Omental fat pad (tissue), 3 donors: ENCODE measurements at regions not wholly inside any gene's neighbourhood (a gene's known extent, or its start where the extent isn't known, plus 50 kb on each side); places are given as distances from the start of the nearest gene placed in this dataset.

Source experiments
- ATAC-seq: fragments of 150-250 bp; one replicate; pipeline ENCODE4 v1.9.1; 2016; ENCODE audit warnings: mild to moderate bottlenecking, moderate library complexity; ENCODE audit not compliant: low FRiP score
- DNase-seq: peaks from one replicate; pipeline ENCODE4 v3.0.0-alpha.2; 2019; ENCODE audit warnings: low spot score
- TF ChIP-seq, protein P1 (sequence below), 3 donors: fragments of 450-650 bp; IDR thresholded peaks; one replicate each; pipeline ENCODE4 v1.5.1; 2016 to 2017; ENCODE audit warnings: antibody characterized with exemption in 3 of 3, mild to moderate bottlenecking in 3 of 3, moderate library complexity in 2 of 3

DNA sequence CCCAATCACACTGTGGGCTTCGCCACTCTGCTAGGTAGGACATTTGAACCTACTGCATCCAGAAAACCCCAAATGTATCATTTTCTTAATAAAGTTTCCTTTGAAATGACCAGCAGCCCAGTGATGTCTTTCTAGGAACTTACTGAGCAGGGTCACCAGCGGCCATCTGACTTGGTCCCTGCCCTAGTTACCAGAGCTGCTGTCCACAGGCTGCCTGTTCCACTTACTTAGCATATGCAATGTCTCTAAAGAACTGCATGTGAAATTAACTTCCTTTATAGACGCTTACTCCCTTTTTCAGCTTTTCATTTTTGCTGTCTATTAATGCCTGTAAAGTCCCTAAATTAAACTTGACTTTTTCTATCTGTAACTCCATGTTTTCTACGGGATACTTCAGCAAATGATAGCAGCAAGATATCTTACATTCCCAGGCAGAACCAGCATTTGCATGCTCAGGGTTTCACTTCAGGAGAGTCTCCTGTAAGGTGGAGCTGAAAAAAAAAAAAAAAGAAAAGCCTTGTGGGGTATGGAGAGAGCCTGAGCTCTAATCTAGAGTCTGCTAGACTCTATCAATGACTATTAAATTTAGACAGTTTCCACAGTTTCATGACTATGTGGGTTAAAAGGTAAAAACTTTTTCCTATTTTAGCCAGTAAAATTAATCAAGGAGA lies 125.0 kb downstream of the FAT3 start:
- TF ChIP-seq, protein P1, sequence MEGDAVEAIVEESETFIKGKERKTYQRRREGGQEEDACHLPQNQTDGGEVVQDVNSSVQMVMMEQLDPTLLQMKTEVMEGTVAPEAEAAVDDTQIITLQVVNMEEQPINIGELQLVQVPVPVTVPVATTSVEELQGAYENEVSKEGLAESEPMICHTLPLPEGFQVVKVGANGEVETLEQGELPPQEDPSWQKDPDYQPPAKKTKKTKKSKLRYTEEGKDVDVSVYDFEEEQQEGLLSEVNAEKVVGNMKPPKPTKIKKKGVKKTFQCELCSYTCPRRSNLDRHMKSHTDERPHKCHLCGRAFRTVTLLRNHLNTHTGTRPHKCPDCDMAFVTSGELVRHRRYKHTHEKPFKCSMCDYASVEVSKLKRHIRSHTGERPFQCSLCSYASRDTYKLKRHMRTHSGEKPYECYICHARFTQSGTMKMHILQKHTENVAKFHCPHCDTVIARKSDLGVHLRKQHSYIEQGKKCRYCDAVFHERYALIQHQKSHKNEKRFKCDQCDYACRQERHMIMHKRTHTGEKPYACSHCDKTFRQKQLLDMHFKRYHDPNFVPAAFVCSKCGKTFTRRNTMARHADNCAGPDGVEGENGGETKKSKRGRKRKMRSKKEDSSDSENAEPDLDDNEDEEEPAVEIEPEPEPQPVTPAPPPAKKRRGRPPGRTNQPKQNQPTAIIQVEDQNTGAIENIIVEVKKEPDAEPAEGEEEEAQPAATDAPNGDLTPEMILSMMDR (IDR thresholded peaks at IDR 0.05): no peak
- DNase-seq (no peak), ATAC-seq (no peak)

DNA sequence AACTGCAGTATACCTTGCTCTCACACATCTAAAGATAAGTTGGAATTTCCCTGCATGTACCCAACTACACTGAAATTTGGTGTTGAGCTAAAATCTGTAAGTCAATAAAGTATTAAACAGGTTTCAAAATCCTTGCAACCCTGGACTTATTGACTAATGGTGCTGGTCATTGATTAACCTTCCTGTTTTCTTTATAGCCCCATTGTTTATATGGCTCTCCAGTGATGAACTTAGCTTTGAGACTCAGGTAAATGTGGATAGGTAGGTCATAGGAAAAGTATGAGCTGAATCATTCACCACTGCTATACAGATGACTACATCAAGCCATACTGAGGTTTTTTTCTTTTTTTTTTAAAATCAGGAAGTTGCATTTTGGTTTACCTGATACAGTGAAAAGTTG lies 132.7 kb downstream of the FAT3 start:
- ATAC-seq (no peak), DNase-seq (no peak)
- TF ChIP-seq, protein P1 (IDR thresholded peaks at IDR 0.05): no peak

DNA sequence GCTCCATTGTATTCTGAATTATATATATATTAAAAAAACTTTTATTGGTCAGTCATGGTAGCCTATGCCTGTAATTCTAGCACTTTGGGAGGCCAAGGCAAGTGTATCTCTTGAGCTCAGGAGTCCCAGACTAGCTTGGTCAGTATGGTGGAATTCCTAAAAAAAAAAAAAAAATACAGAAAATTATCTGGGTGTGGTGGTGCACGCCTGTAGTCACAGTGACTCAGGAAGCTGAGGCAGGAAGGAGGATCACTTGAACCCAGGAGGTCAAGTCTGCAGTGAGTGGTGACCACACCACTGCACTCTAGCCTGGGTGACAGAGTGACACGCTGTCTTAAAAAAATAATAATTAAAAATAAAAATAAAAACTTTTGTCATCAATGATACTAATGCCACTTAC lies 133.2 kb downstream of the FAT3 start:
- DNase-seq: no peak
- ATAC-seq: no peak
- TF ChIP-seq, protein P1 (IDR thresholded peaks at IDR 0.05): no peak

DNA sequence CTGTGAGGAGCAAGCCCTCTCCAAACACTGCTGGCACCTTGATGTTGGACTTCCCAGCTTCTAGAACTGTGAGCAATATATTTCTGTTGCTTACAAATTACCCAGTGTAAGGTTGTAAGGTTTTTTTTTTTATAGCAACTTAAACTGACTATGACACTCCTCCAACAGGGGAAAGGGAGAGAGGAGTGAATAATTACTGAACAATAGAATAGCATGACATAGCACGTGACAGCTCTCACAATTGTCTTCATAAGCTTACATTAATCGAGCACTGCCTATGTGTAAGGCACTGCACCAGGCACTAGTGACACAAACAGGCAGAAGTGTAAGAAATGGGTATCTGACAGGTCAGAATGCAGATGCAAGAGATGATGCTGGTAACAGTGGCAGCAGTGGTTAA lies 136.9 kb downstream of the FAT3 start:
- TF ChIP-seq, protein P1 (IDR thresholded peaks at IDR 0.05): no peak
- ATAC-seq (no peak), DNase-seq (no peak)

DNA sequence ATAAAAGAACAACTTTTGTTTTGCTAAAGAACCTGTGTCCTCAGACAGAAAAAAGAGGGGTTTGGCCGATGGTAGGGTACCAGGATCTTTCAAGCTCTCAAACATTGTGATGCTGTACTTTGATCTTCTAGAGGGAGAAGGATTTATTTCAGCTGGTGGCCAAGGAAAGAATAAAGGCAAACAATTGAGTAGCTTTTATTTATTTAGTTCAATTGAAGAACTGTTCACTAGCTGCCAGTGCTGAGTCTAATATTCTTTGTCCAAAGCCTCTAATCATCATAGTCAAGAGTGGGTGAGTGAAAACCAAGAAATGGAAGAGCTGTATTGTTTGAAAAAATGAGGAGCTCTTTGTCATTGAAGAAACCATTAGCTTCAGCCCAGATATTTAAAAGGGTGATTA lies 138.4 kb downstream of the FAT3 start:
- DNase-seq: no peak
- TF ChIP-seq, protein P1 (IDR thresholded peaks at IDR 0.05): no peak
- ATAC-seq: no peak

DNA sequence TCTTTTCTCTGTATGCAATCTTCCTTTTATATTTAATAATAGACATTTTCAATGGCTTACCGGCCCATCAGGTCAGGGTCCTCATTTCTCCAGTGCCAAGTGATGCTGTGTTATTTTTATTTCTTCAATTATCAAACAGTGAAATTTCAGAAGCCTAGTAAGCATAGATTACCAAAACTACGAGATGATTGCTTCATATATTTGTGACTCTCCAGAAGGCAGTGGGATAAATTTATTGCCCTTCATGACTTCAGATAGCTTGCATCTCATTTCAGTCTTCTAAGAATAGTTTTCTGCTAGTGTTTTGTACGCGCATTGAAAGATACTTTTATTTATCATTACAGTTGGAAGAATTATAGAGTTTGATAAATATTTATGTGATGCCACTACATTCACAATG lies 139.6 kb downstream of the FAT3 start:
- ATAC-seq: no peak
- TF ChIP-seq, protein P1 (IDR thresholded peaks at IDR 0.05): no peak

DNA sequence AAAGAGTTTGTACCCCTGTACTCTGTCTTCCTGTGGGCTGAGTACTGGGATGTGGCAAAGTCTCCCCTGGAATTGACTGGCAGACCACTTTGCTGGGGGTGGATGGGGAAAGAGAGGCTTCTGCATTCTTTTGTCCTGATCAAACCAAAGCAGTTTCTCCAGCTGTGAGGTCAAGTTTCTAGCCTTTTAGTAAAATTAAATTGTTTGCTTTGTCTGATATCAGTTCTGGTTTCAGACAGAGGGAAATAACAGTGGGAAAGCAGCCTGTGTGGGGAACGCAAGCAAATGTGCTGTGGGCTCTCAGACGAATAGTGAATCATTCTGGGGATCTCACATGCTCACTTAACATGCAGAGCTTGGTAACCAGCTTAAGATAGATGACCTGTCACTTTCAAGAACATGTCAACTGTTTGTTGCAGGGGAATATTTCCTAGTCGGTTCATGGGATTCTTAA lies 151.6 kb downstream of the FAT3 start:
- TF ChIP-seq, protein P1 (IDR thresholded peaks at IDR 0.05): no peak
- DNase-seq (no peak), ATAC-seq (no peak)

More for the DNA sequence above, 139.6 kb downstream of the FAT3 start:
- no peak for DNase-seq
